IMR-90 (cell line): ENCODE measurements at regions not wholly inside any gene's neighbourhood (a gene's known extent, or its start where the extent isn't known, plus 50 kb on each side); places are given as distances from the start of the nearest gene placed in this dataset.

Experiments
- ATAC-seq: fragments of 200-7000 bp; cut with Tn5 transposase; 2 replicates; pipeline ENCODE4 v1.9.1; 2020; ENCODE audit warnings: low read depth, mild to moderate bottlenecking, moderate library complexity
- BruUV-seq: library from RNA; stranded (reverse); fragments of 400-500 nt; replicated peaks from 2 replicates; lab custom pipeline; 2021; lab: Mats Ljungman, UMichigan
- CTCF ChIA-PET: fragments of 300-600 bp; formaldehyde crosslinking; extraction: SDS; loops from one replicate; lab custom pipeline; 2021; ENCODE audit warnings: antibody characterized with exemption; lab: Yijun Ruan, JAX
- POLR2A ChIA-PET: fragments of 300-600 bp; sonication (Branson Sonifier 250); formaldehyde crosslinking; loops from one replicate; lab custom pipeline; 2022; ENCODE audit warnings: antibody characterized with exemption; ENCODE audit not compliant: unreplicated experiment; lab: Charles Lee
- DNase-seq: peaks from one replicate; pipeline ENCODE4 v3.0.0; 2013
- H2AFZ ChIP-seq: replicated peaks from 2 replicates; pipeline ENCODE3; 2013; ENCODE audit warnings: low read length, mild to moderate bottlenecking; ENCODE audit not compliant: poor library complexity
- H2AK5ac ChIP-seq: 2 replicates; pipeline ENCODE4 v1.6.1; 2013; ENCODE audit warnings: low read depth, low read length, inconsistent platforms
- H2AK9ac ChIP-seq: replicated peaks from 2 replicates; pipeline ENCODE3; 2013; ENCODE audit warnings: mild to moderate bottlenecking, low read depth, low read length, moderate library complexity; ENCODE audit not compliant: poor library complexity
- H2BK120ac ChIP-seq: 2 replicates; pipeline ENCODE4 v1.6.1; 2013; ENCODE audit warnings: low read depth, low read length, inconsistent platforms
- H2BK15ac ChIP-seq: 3 replicates; pipeline ENCODE4 v1.6.1; 2013; ENCODE audit warnings: low read depth, low read length, inconsistent platforms
- H2BK20ac ChIP-seq: 2 replicates; pipeline ENCODE4 v1.6.1; 2013; ENCODE audit warnings: low read depth, mild to moderate bottlenecking, inconsistent platforms, low read length, moderate library complexity
- H2BK5ac ChIP-seq: 2 replicates; pipeline ENCODE4 v1.6.1; 2013; ENCODE audit warnings: mild to moderate bottlenecking, low read depth, low read length, inconsistent platforms; ENCODE audit not compliant: poor library complexity, severe bottlenecking
- H3K14ac ChIP-seq: replicated peaks from 2 replicates; pipeline ENCODE4 v1.6.1; 2013; ENCODE audit warnings: low read depth, low read length, inconsistent platforms
- H3K18ac ChIP-seq: 2 replicates; pipeline ENCODE4 v1.6.1; 2013; ENCODE audit warnings: low read depth, low read length, control low read depth
- H3K23ac ChIP-seq: 2 replicates; pipeline ENCODE4 v1.6.1; 2013; ENCODE audit warnings: low read depth, low read length, inconsistent platforms
- H3K27ac ChIP-seq: 2 replicates; pipeline ENCODE4 v1.5.1; 2013; ENCODE audit warnings: mild to moderate bottlenecking, control low read depth, low read length; ENCODE audit not compliant: insufficient read depth
- H3K27me3 ChIP-seq: 2 replicates; pipeline ENCODE4 v1.6.1; 2013; ENCODE audit warnings: low read length; ENCODE audit not compliant: control insufficient read depth, insufficient read depth
- H3K36me3 ChIP-seq: 2 replicates; pipeline ENCODE4 v1.6.1; 2013; ENCODE audit warnings: low read length, mixed read lengths; ENCODE audit not compliant: control insufficient read depth, insufficient read depth
- H3K4ac ChIP-seq: 2 replicates; pipeline ENCODE4 v1.6.1; 2013; ENCODE audit warnings: low read depth, low read length, inconsistent platforms
- H3K4me1 ChIP-seq: 2 replicates; pipeline ENCODE4 v1.6.1; 2013; ENCODE audit warnings: low read length, mixed read lengths; ENCODE audit not compliant: control insufficient read depth, insufficient read depth
- H3K4me2 ChIP-seq: 2 replicates; pipeline ENCODE4 v1.6.1; 2013; ENCODE audit warnings: low read depth, mild to moderate bottlenecking, control low read depth, low read length, moderate library complexity
- H3K4me3 ChIP-seq: 2 replicates; pipeline ENCODE4 v1.5.1; 2013; ENCODE audit warnings: low read depth, mild to moderate bottlenecking, control low read depth, low read length, moderate library complexity; ENCODE audit not compliant: insufficient read depth
- H3K56ac ChIP-seq: 2 replicates; pipeline ENCODE4 v1.6.1; 2013; ENCODE audit warnings: low read length, inconsistent platforms; ENCODE audit not compliant: insufficient read depth; ENCODE audit errors: extremely low read depth
- H3K79me1 ChIP-seq, 2 experiments: 2 replicates each; pipeline ENCODE4 v1.6.1; 2013; ENCODE audit warnings: low read length in 2 of 2, inconsistent platforms in 1 of 2, low read depth in 1 of 2
- H3K9ac ChIP-seq: 2 replicates; pipeline ENCODE4 v1.6.1; 2013; ENCODE audit warnings: low read depth, low read length, control low read depth
- H3K9me1 ChIP-seq: 2 replicates; pipeline ENCODE4 v1.6.1; 2013; ENCODE audit warnings: low read length, inconsistent platforms; ENCODE audit not compliant: insufficient read depth
- H3K9me3 ChIP-seq: 2 replicates; pipeline ENCODE4 v1.6.1; 2013; ENCODE audit warnings: low read length; ENCODE audit not compliant: control insufficient read depth, insufficient read depth
- H4K20me1 ChIP-seq: 2 replicates; pipeline ENCODE4 v1.6.1; 2013; ENCODE audit warnings: low read length, inconsistent platforms; ENCODE audit not compliant: insufficient read depth
- H4K5ac ChIP-seq: 2 replicates; pipeline ENCODE4 v1.6.1; 2013; ENCODE audit warnings: mild to moderate bottlenecking, low read depth, low read length, control low read depth
- H4K8ac ChIP-seq, 2 experiments: 2 replicates each; pipeline ENCODE4 v1.6.1; 2013; ENCODE audit warnings: low read depth in 2 of 2, low read length in 2 of 2, control low read depth in 1 of 2, inconsistent platforms in 1 of 2
- H4K91ac ChIP-seq: 2 replicates; pipeline ENCODE4 v1.6.1; 2013; ENCODE audit warnings: low read depth, low read length, inconsistent platforms; ENCODE audit not compliant: insufficient read depth
- BHLHE40 ChIP-seq: fragments of 150-350 bp; IDR thresholded peaks from 2 replicates; pipeline ENCODE4 v1.6.1; 2016; ENCODE audit warnings: mild to moderate bottlenecking, low read depth, low read length
- CEBPB ChIP-seq: IDR thresholded peaks from 2 replicates; pipeline ENCODE4 v1.6.1; 2012; ENCODE audit warnings: low read depth, low read length, improper control_type of control experiment
- CHD1 ChIP-seq: IDR thresholded peaks from 2 replicates; pipeline ENCODE4 v1.6.1; 2012; ENCODE audit warnings: low read depth, low read length, improper control_type of control experiment
- FOS ChIP-seq: fragments of 150-350 bp; IDR thresholded peaks from 2 replicates; pipeline ENCODE4 v1.6.1; 2016; ENCODE audit warnings: low read depth, low read length
- MAFK ChIP-seq: IDR thresholded peaks from 2 replicates; pipeline ENCODE4 v1.6.1; 2012; ENCODE audit warnings: low read depth, low read length, improper control_type of control experiment
- MAZ ChIP-seq: IDR thresholded peaks from 2 replicates; pipeline ENCODE4 v1.6.1; 2012; ENCODE audit warnings: low read depth, mild to moderate bottlenecking, low read length, improper control_type of control experiment, moderate library complexity, borderline replicate concordance
- MXI1 ChIP-seq: IDR thresholded peaks from 2 replicates; pipeline ENCODE4 v1.6.1; 2012; ENCODE audit warnings: low read depth, mild to moderate bottlenecking, low read length, moderate library complexity, borderline replicate concordance
- NFE2L2 ChIP-seq: fragments of 150-350 bp; IDR thresholded peaks from 2 replicates; pipeline ENCODE4 v1.6.1; 2016; ENCODE audit warnings: low read depth, mild to moderate bottlenecking, low read length
- POLR2A ChIP-seq: IDR thresholded peaks from 2 replicates; pipeline ENCODE4 v1.6.1; 2012; ENCODE audit warnings: mild to moderate bottlenecking, low read depth, low read length
- RAD21 ChIP-seq: IDR thresholded peaks from 2 replicates; pipeline ENCODE4 v1.6.1; 2012; ENCODE audit warnings: low read length, improper control_type of control experiment
- RCOR1 ChIP-seq: IDR thresholded peaks from 2 replicates; pipeline ENCODE4 v1.6.1; 2012; ENCODE audit warnings: mild to moderate bottlenecking, low read length, improper control_type of control experiment; ENCODE audit not compliant: insufficient replicate concordance
- RFX5 ChIP-seq: IDR thresholded peaks from 2 replicates; pipeline ENCODE4 v1.8.0; 2012; ENCODE audit warnings: low read depth, mild to moderate bottlenecking, low read length, moderate library complexity
- SMC3 ChIP-seq: fragments of 150-350 bp; IDR thresholded peaks from 2 replicates; pipeline ENCODE4 v1.6.1; 2016; ENCODE audit warnings: low read depth, mild to moderate bottlenecking, antibody characterized with exemption, low read length, moderate library complexity
- WGBS, 2 experiments: methylation state at CpG; one replicate each; pipeline versions ENCODE4 v1.1.5 to v1.1.7; 2013; ENCODE audit warnings: missing lambda C conversion rate in 2 of 2; ENCODE audit not compliant: insufficient read length in 1 of 2; ENCODE audit errors: extremely low coverage in 2 of 2; 5-methylcytosine and 5-hydroxymethylcytosine counted together
- dilution Hi-C: fragments of 300-500 bp; cut with HindIII; formaldehyde crosslinking; loops from one replicate; pipeline ENCODE4 v1.14.3; 2018; ENCODE audit warnings: low sequenced_read_pairs; ENCODE audit not compliant: unreplicated experiment
- in situ Hi-C: fragments of 300-500 bp; cut with MboI; formaldehyde crosslinking; loops from 3 replicates; pipeline ENCODE4 v1.14.3; 2019; ENCODE audit warnings: low sequenced_read_pairs, inconsistent platforms, mixed read lengths
- intact Hi-C: fragments of 100-400 bp; cut with micrococcal nuclease; formaldehyde crosslinking; loops from 2 replicates; pipeline ENCODE4 v1.10.0; 2022
- TF ChIP-seq, protein P1 (sequence below): fragments of 150-350 bp; IDR thresholded peaks from 2 replicates; pipeline ENCODE4 v1.6.1; 2017; ENCODE audit warnings: mild to moderate bottlenecking, antibody characterized with exemption, low read length, low read depth
- TF ChIP-seq, protein P2 (sequence below): fragments of 150-350 bp; IDR thresholded peaks from 2 replicates; pipeline ENCODE4 v1.6.1; 2016; ENCODE audit warnings: low read depth, mild to moderate bottlenecking, low read length, moderate library complexity, borderline replicate concordance

- Histone ChIP-seq H3K79me1 (no peaks in the 10 kb centered on the region), H3K14ac (no peak overlapping the region), H2BK5ac (no peak overlapping the region), H3K4me2 (no peak overlapping the region), H2AK5ac (no peak overlapping the region), H3K27me3 (no peaks in the 10 kb centered on the region), H3K56ac (no peak overlapping the region), H4K20me1 (no peaks in the 10 kb centered on the region), H3K23ac (no peak overlapping the region), H2BK120ac (no peak overlapping the region), H3K4ac (no peak overlapping the region), H4K8ac (no peak overlapping the region), H2BK20ac (no peak overlapping the region), H2BK15ac (no peak overlapping the region), H3K4me1 (no peaks in the 10 kb centered on the region), H3K36me3 (no peaks in the 10 kb centered on the region), H2AFZ (no peak overlapping the region), H3K4me3 (no peak overlapping the region), H3K18ac (no peak overlapping the region), H4K5ac (no peak overlapping the region), H3K27ac (no peak overlapping the region), H4K91ac (no peak overlapping the region), H3K9ac (no peak overlapping the region), H3K9me3 (no peaks in the 10 kb centered on the region), H2AK9ac (no peak overlapping the region), H3K9me1 (no peaks in the 10 kb centered on the region)
- TF ChIP-seq SMC3 (no peak), MAZ (no peak), RCOR1 (no peak), CHD1 (no peak), BHLHE40 (no peak), FOS (no peak), NFE2L2 (no peak), RAD21 (no peak), MAFK (no peak), CEBPB (no peak), POLR2A (no peak), RFX5 (no peak), MXI1 (no peak)
- TF ChIP-seq, protein P1, sequence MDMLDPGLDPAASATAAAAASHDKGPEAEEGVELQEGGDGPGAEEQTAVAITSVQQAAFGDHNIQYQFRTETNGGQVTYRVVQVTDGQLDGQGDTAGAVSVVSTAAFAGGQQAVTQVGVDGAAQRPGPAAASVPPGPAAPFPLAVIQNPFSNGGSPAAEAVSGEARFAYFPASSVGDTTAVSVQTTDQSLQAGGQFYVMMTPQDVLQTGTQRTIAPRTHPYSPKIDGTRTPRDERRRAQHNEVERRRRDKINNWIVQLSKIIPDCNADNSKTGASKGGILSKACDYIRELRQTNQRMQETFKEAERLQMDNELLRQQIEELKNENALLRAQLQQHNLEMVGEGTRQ, result no peak
- TF ChIP-seq, protein P2, sequence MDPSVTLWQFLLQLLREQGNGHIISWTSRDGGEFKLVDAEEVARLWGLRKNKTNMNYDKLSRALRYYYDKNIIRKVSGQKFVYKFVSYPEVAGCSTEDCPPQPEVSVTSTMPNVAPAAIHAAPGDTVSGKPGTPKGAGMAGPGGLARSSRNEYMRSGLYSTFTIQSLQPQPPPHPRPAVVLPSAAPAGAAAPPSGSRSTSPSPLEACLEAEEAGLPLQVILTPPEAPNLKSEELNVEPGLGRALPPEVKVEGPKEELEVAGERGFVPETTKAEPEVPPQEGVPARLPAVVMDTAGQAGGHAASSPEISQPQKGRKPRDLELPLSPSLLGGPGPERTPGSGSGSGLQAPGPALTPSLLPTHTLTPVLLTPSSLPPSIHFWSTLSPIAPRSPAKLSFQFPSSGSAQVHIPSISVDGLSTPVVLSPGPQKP, result no peak
- 83% methylated on average over 1 of the region's 2 CpGs; no CpG with 5 or more reads in 1 of the 2 experiments for WGBS, 2 experiments
- ATAC-seq (no peak), DNase-seq (no peak)
- BruUV-seq, result no TSS peak
- dilution Hi-C loops (no loop called here), in situ Hi-C loops (no loop called here), intact Hi-C loops (no loop called here)
- ChIA-PET POLR2A (no interaction called here), CTCF (no interaction called here)
These were observed 1118.1 kb upstream of the PABPC4L start for GRCh38 chr4:135319685-135320084.
